GM12878 (cell line): ENCODE measurements at regions not wholly inside any gene's neighbourhood (a gene's known extent, or its start where the extent isn't known, plus 50 kb on each side); places are given as distances from the start of the nearest gene placed in this dataset.

Experiments used
- ATAC-seq: fragments of 200-7000 bp; cut with Tn5 transposase; 3 replicates; pipeline ENCODE4 v1.9.1; 2020; ENCODE audit warnings: mild to moderate bottlenecking, moderate library complexity
- BruUV-seq: library from RNA; stranded (reverse); fragments of 400-500 nt; replicated peaks from 2 replicates; lab custom pipeline; 2021; lab: Mats Ljungman, UMichigan
- CTCF ChIA-PET: fragments of 300-600 bp; sonication (Branson Sonifier 250); formaldehyde crosslinking; extraction: SDS; loops from one replicate; lab custom pipeline; 2021; ENCODE audit warnings: inconsistent platforms; lab: Yijun Ruan, JAX
- POLR2A ChIA-PET: fragments of 350-600 bp; formaldehyde crosslinking; extraction: SDS; loops from one replicate; lab custom pipeline; 2021; ENCODE audit warnings: inconsistent platforms; lab: Charles Lee
- RAD21 ChIA-PET: fragments of 300-600 bp; sonication (Branson Sonifier 250); formaldehyde crosslinking; loops from one replicate; lab custom pipeline; 2023; ENCODE audit warnings: antibody characterized with exemption; ENCODE audit not compliant: unreplicated experiment; lab: Charles Lee
- SMC1A ChIA-PET: fragments of 300-600 bp; sonication (Branson Sonifier 250); formaldehyde crosslinking; loops from one replicate; lab custom pipeline; 2023; ENCODE audit not compliant: unreplicated experiment, uncharacterized antibody; lab: Charles Lee
- DNase-seq: peaks from one replicate; pipeline ENCODE4 v3.0.0-alpha.2; 2011; ENCODE audit warnings: low read depth, low spot score
- FAIRE-seq: peaks from 3 replicates; lab custom pipeline; 2011; peaks lifted over from hg19 to GRCh38; lab: Jason Lieb, UNC
- H2AFZ ChIP-seq: 2 replicates; pipeline ENCODE4 v1.6.0; 2011; ENCODE audit warnings: low read depth, low read length, control low read depth; ENCODE audit not compliant: control insufficient read depth
- H3K27ac ChIP-seq: 2 replicates; pipeline ENCODE4 v1.5.1; 2011; ENCODE audit warnings: control low read depth; ENCODE audit not compliant: control insufficient read depth, insufficient read depth
- H3K27me3 ChIP-seq, 2 experiments: replicated peaks in 1 of 2; 2 replicates each; pipeline versions ENCODE4 v1.6.0 to v1.6.1; 2011; ENCODE audit warnings: low read length in 1 of 2; ENCODE audit not compliant: control insufficient read depth in 2 of 2, insufficient read depth in 2 of 2
- H3K36me3 ChIP-seq, 2 experiments: 2 replicates each; pipeline ENCODE4 v1.5.1; 2011; ENCODE audit warnings: low read length in 1 of 2; ENCODE audit not compliant: control insufficient read depth in 2 of 2, insufficient read depth in 2 of 2
- H3K4me1 ChIP-seq: 2 replicates; pipeline ENCODE4 v1.6.1; 2011; ENCODE audit warnings: mild to moderate bottlenecking, low read length, moderate library complexity, mixed read lengths; ENCODE audit not compliant: control insufficient read depth, insufficient read depth
- H3K4me2 ChIP-seq: 2 replicates; pipeline ENCODE4 v1.6.0; 2011; ENCODE audit warnings: control low read depth; ENCODE audit not compliant: control insufficient read depth, insufficient read depth
- H3K4me3 ChIP-seq: fragments of 200-600 bp; sonication (generic); 2 replicates; pipeline ENCODE4 v1.5.1; 2016
- H3K79me2 ChIP-seq: 2 replicates; pipeline ENCODE4 v1.6.0; 2011; ENCODE audit warnings: low read length; ENCODE audit not compliant: control insufficient read depth, insufficient read depth
- H3K9ac ChIP-seq: 2 replicates; pipeline ENCODE4 v1.8.0; 2011; ENCODE audit warnings: low read length, control low read depth, mixed read lengths; ENCODE audit not compliant: control insufficient read depth, insufficient read depth
- H3K9me3 ChIP-seq: replicated peaks from 3 replicates; pipeline ENCODE4 v1.5.1; 2011; ENCODE audit warnings: mild to moderate bottlenecking, low read length; ENCODE audit not compliant: control insufficient read depth, insufficient read depth
- H4K20me1 ChIP-seq: 2 replicates; pipeline ENCODE4 v1.6.0; 2011; ENCODE audit not compliant: control insufficient read depth, insufficient read depth
- ATF3 ChIP-seq: IDR thresholded peaks from 2 replicates; pipeline ENCODE4 v1.6.1; 2011; ENCODE audit warnings: low read depth, mild to moderate bottlenecking, low read length, moderate library complexity, borderline replicate concordance; ENCODE audit errors: extremely low read depth
- CREM ChIP-seq: IDR thresholded peaks from 2 replicates; pipeline ENCODE4 v1.6.1; 2014; ENCODE audit warnings: antibody characterized with exemption, low read depth
- E4F1 ChIP-seq: fragments of 450-650 bp; IDR thresholded peaks from 2 replicates; pipeline ENCODE4 v1.6.1; 2018; ENCODE audit warnings: borderline replicate concordance, mild to moderate bottlenecking; ENCODE audit not compliant: partially characterized antibody
- HDGF ChIP-seq: fragments of 450-650 bp; IDR thresholded peaks from 2 replicates; pipeline ENCODE4 v1.6.1; 2016; ENCODE audit warnings: antibody characterized with exemption
- NFXL1 ChIP-seq: fragments of 450-650 bp; IDR thresholded peaks from 2 replicates; pipeline ENCODE4 v1.6.1; 2017; ENCODE audit warnings: antibody characterized with exemption, mild to moderate bottlenecking, borderline replicate concordance
- POLR2AphosphoS2 ChIP-seq: IDR thresholded peaks from 2 replicates; pipeline ENCODE4 v1.6.1; 2011; ENCODE audit warnings: low read depth, mild to moderate bottlenecking, low read length, improper control_type of control experiment, moderate library complexity
- SMC3 ChIP-seq: IDR thresholded peaks from 2 replicates; pipeline ENCODE4 v1.6.1; 2011; ENCODE audit warnings: low read length, improper control_type of control experiment, borderline replicate concordance
- WRNIP1 ChIP-seq: IDR thresholded peaks from 2 replicates; pipeline ENCODE4 v1.6.1; 2011; ENCODE audit warnings: low read depth, low read length, improper control_type of control experiment, borderline replicate concordance
- YBX1 ChIP-seq: fragments of 450-650 bp; IDR thresholded peaks from 2 replicates; pipeline ENCODE4 v1.6.1; 2016; ENCODE audit warnings: antibody characterized with exemption
- ZNF592 ChIP-seq: fragments of 450-650 bp; IDR thresholded peaks from 2 replicates; pipeline ENCODE4 v1.6.1; 2017; ENCODE audit warnings: mild to moderate bottlenecking, moderate library complexity
- WGBS: methylation state at CpG from one replicate; pipeline ENCODE4 v1.1.6; 2016; ENCODE audit warnings: low lambda C conversion rate; ENCODE audit not compliant: insufficient replicate concordance, insufficient coverage; ENCODE audit errors: missing lambda C conversion rate; 5-methylcytosine and 5-hydroxymethylcytosine counted together
- in situ Hi-C: fragments of 300-500 bp; cut with MboI; formaldehyde crosslinking; loops from 9 replicates; pipeline ENCODE4 v1.14.3; 2018; ENCODE audit warnings: mixed read lengths
- intact Hi-C: fragments of 100-400 bp; cut with micrococcal nuclease; formaldehyde crosslinking; loops from one replicate; pipeline ENCODE4 v1.14.2; 2022; ENCODE audit not compliant: unreplicated experiment

- no peak overlapping the region for H3K4me3 ChIP-seq
- no peak overlapping the region for H3K4me2 ChIP-seq
- TF ChIP-seq HDGF: no peak
- no peak for TF ChIP-seq NFXL1
- TF ChIP-seq ATF3: no peak
- TF ChIP-seq POLR2AphosphoS2: no peak
- TF ChIP-seq WRNIP1: no peak
- no peaks in the 10 kb centered on the region for H3K36me3 ChIP-seq
- intact Hi-C loops: no loop called here
- no peak overlapping the region for H2AFZ ChIP-seq
- H3K9ac ChIP-seq: no peak overlapping the region
- WGBS: 33% methylated on average over 12 of the region's 12 CpGs
- H3K27ac ChIP-seq: no peak overlapping the region
- RAD21 ChIA-PET: no interaction called here
- BruUV-seq: no TSS peak
- in situ Hi-C loops: no loop called here
- CTCF ChIA-PET: no interaction called here
- no peaks in the 10 kb centered on the region for H4K20me1 ChIP-seq
- no peak for DNase-seq
- no peak for FAIRE-seq
- SMC1A ChIA-PET: interaction anchor here (0.9 kb wide), 1 partner anchor 13 kb away, joined by 4 read pairs; no protein-coding TSS in a partner anchor
- H3K9me3 ChIP-seq: no peaks in the 10 kb centered on the region
- POLR2A ChIA-PET: no interaction called here
- no peaks in the 10 kb centered on the region for H3K79me2 ChIP-seq
- no peaks in the 10 kb centered on the region for H3K4me1 ChIP-seq
- H3K27me3 ChIP-seq: no peaks in the 10 kb centered on the region; a peak in 1 of 4 replicates
- no peak for ATAC-seq
These were observed 507.7 kb downstream of the MN1 start for GRCh38 chr22:27293721-27294445.

DNA sequence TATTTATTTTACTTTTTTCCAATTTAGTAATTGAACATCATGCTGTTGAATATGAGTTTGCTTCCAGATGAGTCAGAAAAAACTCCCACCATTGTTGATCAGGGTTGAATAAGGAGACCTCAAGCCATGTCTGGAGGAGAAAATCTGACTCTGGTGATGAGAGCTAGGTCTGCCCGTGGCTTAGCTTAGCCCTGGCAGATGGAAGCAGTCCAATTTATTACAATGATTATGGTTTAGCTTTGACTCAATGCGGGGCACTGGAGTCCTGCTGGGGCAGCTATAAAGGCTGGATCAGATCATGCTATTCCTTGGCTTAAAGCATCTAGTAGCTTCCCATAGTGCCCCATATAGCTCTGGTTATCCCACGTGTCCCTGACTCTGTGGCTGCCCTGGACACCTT is 506.5 kb downstream of the MN1 start:
- Histone ChIP-seq H3K9me3 (no peaks in the 10 kb centered on the region), H3K4me2 (no peak overlapping the region), H3K79me2 (no peaks in the 10 kb centered on the region), H3K27me3 (no peaks in the 10 kb centered on the region; a peak in 1 of 4 replicates), H3K36me3 (no peaks in the 10 kb centered on the region), H3K27ac (no peak overlapping the region), H4K20me1 (no peaks in the 10 kb centered on the region), H3K4me1 (no peaks in the 10 kb centered on the region), H2AFZ (no peak overlapping the region), H3K9ac (no peak overlapping the region), H3K4me3 (no peak overlapping the region)
- no TSS peak for BruUV-seq
- RAD21 ChIA-PET: no interaction called here
- 17% methylated on average over 3 of the region's 3 CpGs for WGBS
- POLR2A ChIA-PET: no interaction called here
- in situ Hi-C loops (no loop called here), intact Hi-C loops (no loop called here)
- ATAC-seq (no peak), FAIRE-seq (no peak), DNase-seq (no peak)
- TF ChIP-seq ZNF592 (no peak), E4F1 (no peak), YBX1 (no peak), CREM (no peak), SMC3 (no peak)
- CTCF ChIA-PET: no interaction called here
- SMC1A ChIA-PET: no interaction called here
